IMR-90 (cell line): ENCODE measurements at regions not wholly inside any gene's neighbourhood (a gene's known extent, or its start where the extent isn't known, plus 50 kb on each side); places are given as distances from the start of the nearest gene placed in this dataset.
A peak's percentile ranks its signal among the peaks of the same experiment; 100 is the strongest.

Source experiments
- ATAC-seq: fragments of 200-7000 bp; cut with Tn5 transposase; 2 replicates; pipeline ENCODE4 v1.9.1; 2020; ENCODE audit warnings: low read depth, mild to moderate bottlenecking, moderate library complexity
- BruUV-seq: library from RNA; stranded (reverse); fragments of 400-500 nt; replicated peaks from 2 replicates; lab custom pipeline; 2021; lab: Mats Ljungman, UMichigan
- CTCF ChIA-PET: fragments of 300-600 bp; formaldehyde crosslinking; extraction: SDS; loops from one replicate; lab custom pipeline; 2021; ENCODE audit warnings: antibody characterized with exemption; lab: Yijun Ruan, JAX
- POLR2A ChIA-PET: fragments of 300-600 bp; sonication (Branson Sonifier 250); formaldehyde crosslinking; loops from one replicate; lab custom pipeline; 2022; ENCODE audit warnings: antibody characterized with exemption; ENCODE audit not compliant: unreplicated experiment; lab: Charles Lee
- DNase-seq: peaks from one replicate; pipeline ENCODE4 v3.0.0; 2013
- H2AFZ ChIP-seq: replicated peaks from 2 replicates; pipeline ENCODE3; 2013; ENCODE audit warnings: low read length, mild to moderate bottlenecking; ENCODE audit not compliant: poor library complexity
- H2AK5ac ChIP-seq: 2 replicates; pipeline ENCODE4 v1.6.1; 2013; ENCODE audit warnings: low read depth, low read length, inconsistent platforms
- H2AK9ac ChIP-seq: replicated peaks from 2 replicates; pipeline ENCODE3; 2013; ENCODE audit warnings: mild to moderate bottlenecking, low read depth, low read length, moderate library complexity; ENCODE audit not compliant: poor library complexity
- H2BK120ac ChIP-seq: 2 replicates; pipeline ENCODE4 v1.6.1; 2013; ENCODE audit warnings: low read depth, low read length, inconsistent platforms
- H2BK15ac ChIP-seq: 3 replicates; pipeline ENCODE4 v1.6.1; 2013; ENCODE audit warnings: low read depth, low read length, inconsistent platforms
- H2BK20ac ChIP-seq: 2 replicates; pipeline ENCODE4 v1.6.1; 2013; ENCODE audit warnings: low read depth, mild to moderate bottlenecking, inconsistent platforms, low read length, moderate library complexity
- H2BK5ac ChIP-seq: 2 replicates; pipeline ENCODE4 v1.6.1; 2013; ENCODE audit warnings: mild to moderate bottlenecking, low read depth, low read length, inconsistent platforms; ENCODE audit not compliant: poor library complexity, severe bottlenecking
- H3K14ac ChIP-seq: replicated peaks from 2 replicates; pipeline ENCODE4 v1.6.1; 2013; ENCODE audit warnings: low read depth, low read length, inconsistent platforms
- H3K18ac ChIP-seq: 2 replicates; pipeline ENCODE4 v1.6.1; 2013; ENCODE audit warnings: low read depth, low read length, control low read depth
- H3K23ac ChIP-seq: 2 replicates; pipeline ENCODE4 v1.6.1; 2013; ENCODE audit warnings: low read depth, low read length, inconsistent platforms
- H3K27ac ChIP-seq: 2 replicates; pipeline ENCODE4 v1.5.1; 2013; ENCODE audit warnings: mild to moderate bottlenecking, control low read depth, low read length; ENCODE audit not compliant: insufficient read depth
- H3K27me3 ChIP-seq: 2 replicates; pipeline ENCODE4 v1.6.1; 2013; ENCODE audit warnings: low read length; ENCODE audit not compliant: control insufficient read depth, insufficient read depth
- H3K36me3 ChIP-seq: 2 replicates; pipeline ENCODE4 v1.6.1; 2013; ENCODE audit warnings: low read length, mixed read lengths; ENCODE audit not compliant: control insufficient read depth, insufficient read depth
- H3K4ac ChIP-seq: 2 replicates; pipeline ENCODE4 v1.6.1; 2013; ENCODE audit warnings: low read depth, low read length, inconsistent platforms
- H3K4me1 ChIP-seq: 2 replicates; pipeline ENCODE4 v1.6.1; 2013; ENCODE audit warnings: low read length, mixed read lengths; ENCODE audit not compliant: control insufficient read depth, insufficient read depth
- H3K4me2 ChIP-seq: 2 replicates; pipeline ENCODE4 v1.6.1; 2013; ENCODE audit warnings: low read depth, mild to moderate bottlenecking, control low read depth, low read length, moderate library complexity
- H3K4me3 ChIP-seq: 2 replicates; pipeline ENCODE4 v1.5.1; 2013; ENCODE audit warnings: low read depth, mild to moderate bottlenecking, control low read depth, low read length, moderate library complexity; ENCODE audit not compliant: insufficient read depth
- H3K56ac ChIP-seq: 2 replicates; pipeline ENCODE4 v1.6.1; 2013; ENCODE audit warnings: low read length, inconsistent platforms; ENCODE audit not compliant: insufficient read depth; ENCODE audit errors: extremely low read depth
- H3K79me1 ChIP-seq, 2 experiments: 2 replicates each; pipeline ENCODE4 v1.6.1; 2013; ENCODE audit warnings: low read length in 2 of 2, inconsistent platforms in 1 of 2, low read depth in 1 of 2
- H3K9ac ChIP-seq: 2 replicates; pipeline ENCODE4 v1.6.1; 2013; ENCODE audit warnings: low read depth, low read length, control low read depth
- H3K9me1 ChIP-seq: 2 replicates; pipeline ENCODE4 v1.6.1; 2013; ENCODE audit warnings: low read length, inconsistent platforms; ENCODE audit not compliant: insufficient read depth
- H3K9me3 ChIP-seq: 2 replicates; pipeline ENCODE4 v1.6.1; 2013; ENCODE audit warnings: low read length; ENCODE audit not compliant: control insufficient read depth, insufficient read depth
- H4K20me1 ChIP-seq: 2 replicates; pipeline ENCODE4 v1.6.1; 2013; ENCODE audit warnings: low read length, inconsistent platforms; ENCODE audit not compliant: insufficient read depth
- H4K5ac ChIP-seq: 2 replicates; pipeline ENCODE4 v1.6.1; 2013; ENCODE audit warnings: mild to moderate bottlenecking, low read depth, low read length, control low read depth
- H4K8ac ChIP-seq, 2 experiments: 2 replicates each; pipeline ENCODE4 v1.6.1; 2013; ENCODE audit warnings: low read depth in 2 of 2, low read length in 2 of 2, control low read depth in 1 of 2, inconsistent platforms in 1 of 2
- H4K91ac ChIP-seq: 2 replicates; pipeline ENCODE4 v1.6.1; 2013; ENCODE audit warnings: low read depth, low read length, inconsistent platforms; ENCODE audit not compliant: insufficient read depth
- BHLHE40 ChIP-seq: fragments of 150-350 bp; IDR thresholded peaks from 2 replicates; pipeline ENCODE4 v1.6.1; 2016; ENCODE audit warnings: mild to moderate bottlenecking, low read depth, low read length
- CEBPB ChIP-seq: IDR thresholded peaks from 2 replicates; pipeline ENCODE4 v1.6.1; 2012; ENCODE audit warnings: low read depth, low read length, improper control_type of control experiment
- CHD1 ChIP-seq: IDR thresholded peaks from 2 replicates; pipeline ENCODE4 v1.6.1; 2012; ENCODE audit warnings: low read depth, low read length, improper control_type of control experiment
- FOS ChIP-seq: fragments of 150-350 bp; IDR thresholded peaks from 2 replicates; pipeline ENCODE4 v1.6.1; 2016; ENCODE audit warnings: low read depth, low read length
- MAFK ChIP-seq: IDR thresholded peaks from 2 replicates; pipeline ENCODE4 v1.6.1; 2012; ENCODE audit warnings: low read depth, low read length, improper control_type of control experiment
- MXI1 ChIP-seq: IDR thresholded peaks from 2 replicates; pipeline ENCODE4 v1.6.1; 2012; ENCODE audit warnings: low read depth, mild to moderate bottlenecking, low read length, moderate library complexity, borderline replicate concordance
- NFE2L2 ChIP-seq: fragments of 150-350 bp; IDR thresholded peaks from 2 replicates; pipeline ENCODE4 v1.6.1; 2016; ENCODE audit warnings: low read depth, mild to moderate bottlenecking, low read length
- POLR2A ChIP-seq: IDR thresholded peaks from 2 replicates; pipeline ENCODE4 v1.6.1; 2012; ENCODE audit warnings: mild to moderate bottlenecking, low read depth, low read length
- RAD21 ChIP-seq: IDR thresholded peaks from 2 replicates; pipeline ENCODE4 v1.6.1; 2012; ENCODE audit warnings: low read length, improper control_type of control experiment
- RCOR1 ChIP-seq: IDR thresholded peaks from 2 replicates; pipeline ENCODE4 v1.6.1; 2012; ENCODE audit warnings: mild to moderate bottlenecking, low read length, improper control_type of control experiment; ENCODE audit not compliant: insufficient replicate concordance
- RFX5 ChIP-seq: IDR thresholded peaks from 2 replicates; pipeline ENCODE4 v1.8.0; 2012; ENCODE audit warnings: low read depth, mild to moderate bottlenecking, low read length, moderate library complexity
- SMC3 ChIP-seq: fragments of 150-350 bp; IDR thresholded peaks from 2 replicates; pipeline ENCODE4 v1.6.1; 2016; ENCODE audit warnings: low read depth, mild to moderate bottlenecking, antibody characterized with exemption, low read length, moderate library complexity
- USF2 ChIP-seq: fragments of 150-350 bp; IDR thresholded peaks from 2 replicates; pipeline ENCODE4 v1.6.1; 2017; ENCODE audit warnings: mild to moderate bottlenecking, antibody characterized with exemption, low read length, low read depth
- WGBS, 2 experiments: methylation state at CpG; one replicate each; pipeline versions ENCODE4 v1.1.5 to v1.1.7; 2013; ENCODE audit warnings: missing lambda C conversion rate in 2 of 2; ENCODE audit not compliant: insufficient read length in 1 of 2; ENCODE audit errors: extremely low coverage in 2 of 2; 5-methylcytosine and 5-hydroxymethylcytosine counted together
- dilution Hi-C: fragments of 300-500 bp; cut with HindIII; formaldehyde crosslinking; loops from one replicate; pipeline ENCODE4 v1.14.3; 2018; ENCODE audit warnings: low sequenced_read_pairs; ENCODE audit not compliant: unreplicated experiment
- in situ Hi-C: fragments of 300-500 bp; cut with MboI; formaldehyde crosslinking; loops from 3 replicates; pipeline ENCODE4 v1.14.3; 2019; ENCODE audit warnings: low sequenced_read_pairs, inconsistent platforms, mixed read lengths
- intact Hi-C: fragments of 100-400 bp; cut with micrococcal nuclease; formaldehyde crosslinking; loops from 2 replicates; pipeline ENCODE4 v1.10.0; 2022
- TF ChIP-seq, protein P1 (sequence below): fragments of 150-350 bp; IDR thresholded peaks from 2 replicates; pipeline ENCODE4 v1.6.1; 2016; ENCODE audit warnings: low read depth, mild to moderate bottlenecking, low read length, moderate library complexity, borderline replicate concordance

- Histone ChIP-seq H3K14ac (no peak overlapping the region), H4K8ac (no peak overlapping the region), H2BK15ac (no peak overlapping the region), H4K5ac (no peak overlapping the region), H3K27me3 (no peaks in the 10 kb centered on the region), H4K91ac (no peak overlapping the region), H3K4ac (0 out of 2 replicates have a peak overlapping the region, but pooled peaks have one; percentile 31), H3K4me1 (peaks cover 11% of the 10 kb centered on the region), H2AFZ (no peak overlapping the region), H3K4me2 (no peak overlapping the region), H2AK5ac (no peak overlapping the region), H3K36me3 (no peaks in the 10 kb centered on the region), H3K27ac (no peak overlapping the region), H3K4me3 (no peak overlapping the region), H3K79me1 (no peaks in the 10 kb centered on the region), H2AK9ac (no peak overlapping the region), H2BK120ac (no peak overlapping the region), H3K9me3 (no peaks in the 10 kb centered on the region), H2BK20ac (no peak overlapping the region), H4K20me1 (no peaks in the 10 kb centered on the region), H2BK5ac (no peak overlapping the region), H3K9me1 (no peaks in the 10 kb centered on the region; the same call in 1 of the 2 replicates), H3K23ac (no peak overlapping the region), H3K18ac (no peak overlapping the region), H3K9ac (no peak overlapping the region), H3K56ac (no peak overlapping the region)
- intact Hi-C loops (no loop called here), in situ Hi-C loops (no loop called here), dilution Hi-C loops (no loop called here)
- TF ChIP-seq RFX5 (no peak), CEBPB (no peak), USF2 (no peak), BHLHE40 (no peak), CHD1 (no peak), NFE2L2 (no peak), RAD21 (no peak), MAFK (no peak), SMC3 (no peak), FOS (no peak), RCOR1 (no peak), MXI1 (no peak), POLR2A (no peak)
- TF ChIP-seq, protein P1, sequence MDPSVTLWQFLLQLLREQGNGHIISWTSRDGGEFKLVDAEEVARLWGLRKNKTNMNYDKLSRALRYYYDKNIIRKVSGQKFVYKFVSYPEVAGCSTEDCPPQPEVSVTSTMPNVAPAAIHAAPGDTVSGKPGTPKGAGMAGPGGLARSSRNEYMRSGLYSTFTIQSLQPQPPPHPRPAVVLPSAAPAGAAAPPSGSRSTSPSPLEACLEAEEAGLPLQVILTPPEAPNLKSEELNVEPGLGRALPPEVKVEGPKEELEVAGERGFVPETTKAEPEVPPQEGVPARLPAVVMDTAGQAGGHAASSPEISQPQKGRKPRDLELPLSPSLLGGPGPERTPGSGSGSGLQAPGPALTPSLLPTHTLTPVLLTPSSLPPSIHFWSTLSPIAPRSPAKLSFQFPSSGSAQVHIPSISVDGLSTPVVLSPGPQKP, result no peak
- ChIA-PET POLR2A (no interaction called here), CTCF (no interaction called here)
- 50% methylated on average over 1 of the region's 3 CpGs; no CpG with 5 or more reads in 1 of the 2 experiments for WGBS, 2 experiments
- BruUV-seq, result no TSS peak
- ATAC-seq, result no peak
- DNase-seq, result no peak
Observed at GRCh38 chr15:96086164-96086563, 244.3 kb upstream of the NR2F2 start.
